OCI-M2 (cell line): ENCODE measurements at regions not wholly inside any gene's neighbourhood (a gene's known extent, or its start where the extent isn't known, plus 50 kb on each side); places are given as distances from the start of the nearest gene placed in this dataset.
"Not testable (repeated sequence)": the region's sequence is repeated elsewhere in the genome, so short reads cannot be mapped to it uniquely, and the experiment has no call there.

ENCODE experiments used
- DNase-seq: peaks from one replicate; lab custom pipeline; 2025; ENCODE audit not compliant: unreplicated experiment; lab: John Stamatoyannopoulos, UW

- no peak for DNase-seq
Measured at GRCh38 chr6:145277358-145278086, 457.8 kb downstream of the EPM2A start.

GRCh38 chr6:145278163-145278807 lies 457.0 kb downstream of the EPM2A start:
- DNase-seq = no peak

DNA sequence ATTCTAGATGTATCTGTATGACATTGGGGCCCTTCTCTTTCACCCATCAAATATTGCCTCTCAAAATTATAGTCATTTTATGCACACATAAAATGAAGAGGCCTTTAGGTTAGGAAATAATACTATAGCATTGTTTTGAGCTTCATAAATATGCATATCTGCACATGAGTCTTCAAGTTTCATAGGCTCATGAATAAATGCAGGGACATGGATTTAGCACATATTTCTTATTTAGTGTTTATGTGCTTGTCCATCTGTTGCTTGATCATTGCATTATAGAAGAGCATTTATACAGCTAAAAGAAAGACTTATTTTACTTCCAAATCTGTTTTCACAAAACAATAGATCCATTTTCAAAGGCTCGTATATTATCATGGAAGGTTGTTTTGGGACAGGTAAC lies 455.8 kb downstream of the EPM2A start:
- no peak for DNase-seq

DNA sequence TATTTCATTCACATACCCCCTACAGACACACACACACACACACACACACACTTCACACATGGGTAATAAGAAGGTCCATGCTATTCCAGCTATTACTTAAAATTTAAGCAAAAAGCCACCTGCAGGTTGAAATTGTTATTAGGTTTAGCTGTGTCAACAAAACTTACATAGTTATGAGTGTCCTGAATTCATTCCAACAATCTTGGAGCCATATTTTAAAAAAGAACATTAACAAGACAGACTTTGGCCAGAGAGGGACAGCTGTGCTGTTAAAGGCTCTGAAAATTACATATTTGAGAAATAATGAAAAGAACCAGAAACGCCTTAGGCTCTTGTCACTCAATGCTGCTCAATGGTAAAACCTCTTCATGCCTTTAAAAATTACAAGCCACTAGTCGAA lies 455.3 kb downstream of the EPM2A start:
- no peak for DNase-seq

- not testable (repeated sequence) for DNase-seq
Measured at GRCh38 chr6:145283209-145283608, 452.1 kb downstream of the EPM2A start.

GRCh38 chr6:145283856-145284255 lies 451.5 kb downstream of the EPM2A start:
- no peak for DNase-seq

DNA sequence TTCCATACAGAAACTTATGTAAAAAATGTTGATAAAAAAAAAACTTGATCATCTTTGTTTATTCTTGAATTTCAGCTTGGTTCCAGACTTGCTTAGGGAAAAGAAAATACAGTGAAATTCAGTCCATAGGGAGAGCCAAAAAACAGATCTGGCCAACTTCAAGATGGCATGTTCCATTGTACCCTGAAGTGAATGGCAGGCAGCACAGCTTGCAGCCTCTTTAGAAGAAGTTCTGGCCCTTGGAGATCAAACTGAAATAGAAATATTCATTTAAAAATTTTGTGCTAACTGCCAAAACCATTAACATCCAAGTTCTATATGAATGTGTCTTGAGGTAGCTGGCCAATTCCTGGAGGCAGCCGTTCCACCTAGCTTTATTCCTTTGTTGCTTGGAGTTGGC lies 448.4 kb downstream of the EPM2A start:
- DNase-seq = no peak

DNA sequence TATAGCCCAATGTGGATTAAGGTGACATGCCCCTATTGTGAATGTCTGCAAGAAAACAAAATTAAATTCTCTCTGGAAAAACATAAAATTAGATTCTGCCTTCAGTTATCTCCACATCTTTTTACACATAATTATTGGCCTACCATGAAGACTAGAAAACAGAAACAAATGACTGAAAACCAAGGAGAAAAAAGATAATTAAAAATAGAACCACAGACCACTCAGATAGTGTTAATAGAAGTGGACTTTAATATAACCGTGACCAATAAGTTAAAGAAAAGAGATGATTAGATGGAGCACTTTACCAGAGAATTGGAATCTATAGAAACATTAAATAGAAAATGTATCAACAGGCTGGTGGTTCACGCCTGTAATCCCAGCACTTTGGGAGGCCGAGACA lies 445.7 kb downstream of the EPM2A start:
- DNase-seq = no peak

DNA sequence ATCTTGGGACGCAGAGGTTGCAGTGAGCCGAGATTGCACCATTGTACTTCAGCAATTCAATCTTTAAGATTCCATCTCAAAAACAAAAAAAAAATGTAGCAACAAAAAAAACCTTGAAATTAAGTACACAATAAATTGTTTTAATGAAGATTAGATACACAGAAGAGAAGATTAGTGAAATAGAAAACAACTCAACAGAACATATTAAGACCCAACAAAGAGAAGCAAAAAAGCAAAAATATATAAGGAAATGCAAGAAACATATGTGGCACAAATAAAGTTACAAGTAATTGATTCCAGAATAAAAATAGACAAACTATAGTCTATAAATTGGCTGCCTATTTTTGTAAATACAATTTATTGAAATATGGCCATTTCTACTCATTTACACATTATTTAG lies 445.2 kb downstream of the EPM2A start:
- DNase-seq = no peak

DNA sequence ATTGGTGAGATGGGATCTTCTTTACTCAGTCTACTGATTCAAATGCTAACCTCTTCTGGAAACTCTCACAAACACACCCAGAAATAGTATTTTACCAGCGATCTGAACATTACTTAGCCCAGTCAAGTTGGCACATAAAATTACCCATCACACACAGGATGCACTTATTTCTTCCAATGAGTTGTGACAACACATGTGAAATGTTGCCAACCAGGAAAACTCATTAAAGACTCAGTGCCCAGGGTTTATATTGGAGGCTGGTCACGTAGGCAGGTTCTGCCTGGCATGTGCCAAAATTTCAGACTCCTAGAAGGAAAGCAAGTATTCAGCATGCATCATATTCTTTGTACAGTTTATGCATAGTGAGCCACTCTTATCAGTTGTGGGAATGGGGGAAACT lies 443.3 kb downstream of the EPM2A start:
- no peak for DNase-seq

DNA sequence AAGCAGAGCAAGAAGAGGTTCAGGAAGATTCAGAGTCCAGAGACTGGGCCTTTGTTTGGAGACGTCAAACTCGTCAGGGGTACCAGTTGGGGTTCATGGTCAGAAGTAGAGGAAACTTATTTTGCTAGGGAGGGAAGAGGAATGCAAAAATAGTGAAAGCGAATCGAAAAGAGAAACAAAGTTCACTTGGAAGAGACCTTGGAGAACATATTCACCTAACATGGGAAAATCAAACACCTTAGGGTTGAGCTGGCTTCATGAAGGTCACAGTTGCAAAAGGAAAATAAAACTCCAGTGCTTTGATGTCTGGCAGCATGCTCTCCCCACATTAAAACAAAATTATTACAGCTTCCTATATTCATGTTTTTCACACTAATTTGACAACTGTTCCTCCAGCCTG lies 440.4 kb downstream of the EPM2A start:
- DNase-seq = no peak

GRCh38 chr6:145295746-145296145 lies 439.6 kb downstream of the EPM2A start:
- no peak for DNase-seq

DNA sequence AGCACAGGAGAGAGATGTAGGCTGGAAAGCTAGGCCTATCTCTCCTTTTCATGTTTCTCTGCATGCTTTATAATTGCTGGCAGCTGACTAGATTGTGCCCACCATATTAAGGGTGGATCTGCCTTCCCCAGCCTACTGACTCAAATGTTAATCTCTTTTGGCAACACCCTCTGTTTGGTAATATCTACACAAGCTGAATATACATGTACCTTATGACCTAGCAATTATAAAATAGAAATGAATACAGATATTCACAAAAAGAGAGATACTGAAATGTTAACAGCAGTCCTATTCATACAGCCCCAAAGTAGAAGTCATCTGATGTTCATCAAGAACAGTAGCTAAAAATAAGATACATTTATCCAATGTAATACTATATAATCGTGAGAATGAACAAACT lies 429.6 kb downstream of the EPM2A start:
- DNase-seq = no peak

GRCh38 chr6:145306489-145306888 lies 428.8 kb downstream of the EPM2A start:
- DNase-seq = no peak

DNA sequence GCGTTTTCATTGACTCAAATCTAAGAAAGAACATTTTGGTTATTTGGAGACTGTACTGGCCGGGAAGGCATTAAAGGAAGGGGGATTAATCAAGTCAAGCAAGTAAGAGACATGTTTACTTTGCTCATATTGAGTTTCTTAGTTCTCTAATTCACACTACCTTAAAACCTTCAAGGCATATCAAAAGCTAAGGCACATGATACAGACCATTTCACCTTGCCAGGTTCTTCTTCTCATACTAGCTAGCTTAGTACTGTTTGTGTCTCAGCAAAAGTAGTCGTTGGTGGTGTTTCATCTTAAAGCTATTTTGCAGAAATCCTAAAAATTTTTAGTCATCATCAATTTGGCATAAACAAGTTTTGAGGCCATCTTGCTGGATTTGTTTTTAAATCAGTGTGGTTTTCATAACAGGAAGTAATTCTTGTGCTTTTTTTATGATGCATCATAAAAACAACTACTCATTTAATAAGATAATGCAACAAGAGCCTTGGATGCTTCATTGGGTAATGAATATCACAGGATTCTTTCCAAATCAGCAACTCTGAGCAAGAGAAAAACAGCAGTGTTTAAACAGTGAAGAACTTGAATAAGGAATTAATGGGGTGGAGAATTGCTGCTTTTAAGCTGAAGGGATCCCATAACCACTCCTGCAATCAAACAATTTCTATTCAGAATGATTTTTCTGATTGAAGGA lies 425.3 kb downstream of the EPM2A start:
- no peak for DNase-seq

DNA sequence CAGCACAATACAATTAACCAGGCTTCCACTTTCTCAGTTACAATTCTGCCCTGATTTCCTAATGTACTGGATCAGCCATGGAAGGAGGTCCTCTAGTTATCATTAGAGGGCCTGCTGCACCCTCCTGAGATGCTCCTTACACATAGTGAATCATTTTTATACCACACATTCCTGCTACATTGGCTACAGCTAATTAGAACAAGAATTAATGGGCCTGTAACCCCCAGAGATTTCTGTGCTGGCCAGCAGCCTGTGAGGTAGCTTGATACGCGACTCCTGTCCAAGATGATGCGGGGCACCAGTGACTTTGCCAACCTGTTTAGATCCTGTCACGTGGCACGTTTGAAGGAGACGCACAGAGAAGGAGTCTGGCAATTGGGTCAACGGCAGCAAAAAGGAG lies 422.8 kb downstream of the EPM2A start:
- no peak for DNase-seq

DNA sequence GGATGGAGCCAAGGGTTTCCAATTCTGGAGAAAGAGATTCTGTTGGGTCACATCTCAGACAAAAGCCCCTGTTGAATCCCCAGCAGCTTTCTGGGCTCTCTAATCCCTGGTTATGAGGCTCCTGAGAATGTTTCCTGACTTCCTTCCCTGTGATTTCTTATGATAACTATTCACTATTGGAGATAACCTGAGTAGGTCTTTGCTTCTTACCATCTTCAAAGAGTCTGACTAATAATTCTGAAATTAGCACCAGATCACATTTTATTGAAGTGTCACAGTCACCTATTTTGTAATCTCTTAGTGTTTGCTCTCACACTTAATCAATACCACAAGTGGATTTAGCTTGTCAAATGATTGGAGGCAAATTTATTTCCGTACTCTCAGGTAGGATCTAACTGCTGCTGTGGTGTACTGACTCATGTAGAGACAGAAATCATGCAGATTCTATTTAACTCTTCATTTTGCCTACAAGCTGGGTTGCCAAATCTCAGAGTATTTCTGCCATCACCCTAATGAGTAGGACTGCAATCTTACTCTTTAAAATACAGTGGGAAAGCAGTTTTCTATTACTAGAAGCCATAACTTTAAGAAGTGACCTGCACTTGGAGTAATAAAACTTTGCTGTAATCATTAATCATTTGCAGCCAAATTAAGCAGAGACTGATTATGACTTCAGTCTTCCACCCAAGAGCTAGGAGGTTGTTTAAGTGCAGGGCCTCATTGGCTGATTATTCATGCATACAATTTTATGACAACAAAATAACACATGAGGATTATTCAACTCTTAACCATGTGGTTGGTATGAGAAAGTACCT lies 422.1 kb downstream of the EPM2A start:
- no peak for DNase-seq

GRCh38 chr6:145315982-145316600 lies 419.2 kb downstream of the EPM2A start:
- DNase-seq = no peak

GRCh38 chr6:145318952-145319351 lies 416.4 kb downstream of the EPM2A start:
- no peak for DNase-seq

- no peak for DNase-seq
Measured at GRCh38 chr6:145319605-145320004, 415.7 kb downstream of the EPM2A start.

DNA sequence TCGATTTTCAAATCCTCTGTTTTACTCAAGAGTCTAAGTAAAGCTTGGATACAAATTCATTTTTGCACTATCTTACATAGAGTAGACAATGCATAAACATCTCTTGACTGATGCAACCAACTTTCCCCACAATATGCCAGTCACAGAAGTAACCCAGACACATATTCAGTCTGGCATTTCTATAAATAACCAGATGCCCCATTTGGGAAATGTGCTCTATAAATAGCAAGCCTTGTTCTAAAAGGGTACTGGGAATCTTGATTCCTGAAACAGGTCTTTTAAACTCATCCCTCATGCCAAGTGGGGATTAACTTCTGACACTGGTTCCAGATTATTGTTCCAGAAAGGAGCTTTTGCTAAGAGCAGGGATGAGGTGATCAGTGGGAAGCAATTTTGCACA lies 411.7 kb downstream of the EPM2A start:
- no peak for DNase-seq
